HCT116 (cell line): ENCODE measurements at regions not wholly inside any gene's neighbourhood (a gene's known extent, or its start where the extent isn't known, plus 50 kb on each side); places are given as distances from the start of the nearest gene placed in this dataset.

ENCODE experiments used
- CTCF ChIP-seq, 3 experiments: fragments of 200-600 bp in 1 of 3; sonication (generic) in 1 of 3; IDR thresholded peaks in 2 of 3; conservative IDR thresholded peaks in 1 of 3; 2 replicates each; pipeline ENCODE4 v1.5.1; 2012 to 2017; ENCODE audit warnings: low read depth in 2 of 3, low read length in 2 of 3, antibody characterized with exemption in 1 of 3, borderline replicate concordance in 1 of 3, control low read depth in 1 of 3, mild to moderate bottlenecking in 1 of 3, mixed read lengths in 1 of 3, mixed run types in 1 of 3, moderate library complexity in 1 of 3; ENCODE audit not compliant: insufficient read depth in 1 of 3
- EZH2 ChIP-seq: fragments of 200-600 bp; sonication (generic); IDR thresholded peaks from 2 replicates; pipeline ENCODE4 v1.6.1; 2017; ENCODE audit warnings: antibody characterized with exemption, mixed run types
- POLR2AphosphoS5 ChIP-seq: IDR thresholded peaks from 2 replicates; pipeline ENCODE4 v1.6.1; 2011; ENCODE audit warnings: mild to moderate bottlenecking, low read depth, low read length, moderate library complexity
- SIN3A ChIP-seq: IDR thresholded peaks from 2 replicates; pipeline ENCODE4 v1.6.1; 2012; ENCODE audit warnings: low read depth
- TF ChIP-seq, protein P1 (sequence below): IDR thresholded peaks from 2 replicates; pipeline ENCODE4 v1.6.1; 2012

GRCh38 chrX:95071621-95072020 is 1397.6 kb downstream of the FAM133A start:
- TF ChIP-seq CTCF (IDR thresholded peaks at IDR 0.05 in 2 of 3, conservative IDR thresholded peaks at IDR 0.05 in 1 of 3; ENCODE audit: borderline replicate concordance in 1 of 3, insufficient read depth in 1 of 3, low read depth in 2 of 3, low read length in 2 of 3) = no peak
- TF ChIP-seq, protein P1, sequence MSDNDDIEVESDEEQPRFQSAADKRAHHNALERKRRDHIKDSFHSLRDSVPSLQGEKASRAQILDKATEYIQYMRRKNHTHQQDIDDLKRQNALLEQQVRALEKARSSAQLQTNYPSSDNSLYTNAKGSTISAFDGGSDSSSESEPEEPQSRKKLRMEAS = no peak
- no peak for TF ChIP-seq SIN3A
- TF ChIP-seq EZH2 = no peak
- no peak for TF ChIP-seq POLR2AphosphoS5
